ENCODE measurements at regions not wholly inside any gene's neighbourhood (a gene's known extent, or its start where the extent isn't known, plus 50 kb on each side); places are given as distances from the start of the nearest gene placed in this dataset.

GRCh38 chr7:13159467-13160184 lies 472.2 kb downstream of the ARL4A start:
- no peak for DNase-seq

GRCh38 chr7:13161125-13161524 lies 473.7 kb downstream of the ARL4A start:
- DNase-seq: no peak

- no peak for DNase-seq
These were observed 478.4 kb downstream of the ARL4A start for GRCh38 chr7:13165854-13166253.

GRCh38 chr7:13166801-13167200 lies 479.4 kb downstream of the ARL4A start:
- no peak for DNase-seq

DNA sequence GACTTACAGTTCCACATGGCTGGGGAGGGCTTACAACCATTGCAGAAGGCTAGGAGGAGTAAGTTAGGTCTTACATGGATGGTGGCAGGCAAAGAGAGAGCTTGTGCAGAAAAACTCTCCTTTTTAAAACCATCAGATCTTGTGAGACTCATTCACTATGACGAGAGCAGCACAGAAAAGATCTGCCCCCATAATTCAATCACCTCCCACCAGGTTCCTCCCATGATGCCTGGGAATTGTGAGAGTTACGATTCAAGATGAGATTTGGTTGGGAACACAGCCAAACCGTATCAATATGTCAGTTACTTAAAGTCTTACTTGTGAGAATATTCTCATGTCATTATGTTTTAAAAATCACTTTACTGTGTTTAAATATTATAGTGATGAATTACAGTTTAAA lies 481.9 kb downstream of the ARL4A start:
- DNase-seq: no peak

DNA sequence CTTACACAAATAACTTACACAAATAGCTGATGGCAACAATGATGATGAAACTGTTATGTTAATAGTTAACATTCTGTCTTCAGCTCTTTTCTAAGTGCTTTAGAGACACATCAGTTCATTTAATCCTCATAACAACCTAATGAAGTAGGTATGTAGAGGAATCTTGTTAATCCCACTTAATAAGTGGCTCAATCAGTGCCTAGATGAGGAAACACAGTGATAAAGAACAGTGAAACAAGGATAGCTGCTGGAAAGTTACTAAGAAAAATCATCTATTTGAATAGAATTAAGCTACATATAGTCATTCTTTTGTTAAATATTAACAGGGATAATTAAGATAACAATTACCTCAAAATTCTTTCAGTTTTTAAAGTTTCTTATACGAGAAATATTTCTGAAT lies 487.6 kb downstream of the ARL4A start:
- DNase-seq: no peak

- DNase-seq: no peak
These were observed 491.7 kb downstream of the ARL4A start for GRCh38 chr7:13179011-13179582.

- DNase-seq: no peak
These were observed 492.5 kb downstream of the ARL4A start for GRCh38 chr7:13179775-13180523.

DNA sequence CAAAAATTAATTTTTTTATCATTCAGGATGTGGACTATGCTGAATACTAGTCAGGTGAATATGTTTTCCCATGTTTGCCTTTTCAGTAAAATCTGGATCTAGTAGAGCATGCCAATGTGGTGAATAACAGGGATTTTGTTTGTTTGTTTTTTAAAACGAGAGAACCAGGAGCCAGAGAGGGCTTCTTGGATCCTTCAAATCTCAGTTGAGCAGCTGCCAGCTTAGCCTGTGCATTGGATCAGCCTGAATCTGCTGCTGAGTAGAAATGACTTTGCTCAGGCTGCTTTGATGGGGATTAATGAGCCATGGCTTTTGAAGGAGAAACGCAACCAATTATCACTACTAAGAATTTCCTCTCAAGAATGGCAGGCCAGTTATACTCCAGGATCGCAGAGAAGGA lies 493.8 kb downstream of the ARL4A start:
- DNase-seq: no peak

- DNase-seq: no peak
These were observed 497.7 kb downstream of the ARL4A start for GRCh38 chr7:13185139-13185538.

DNA sequence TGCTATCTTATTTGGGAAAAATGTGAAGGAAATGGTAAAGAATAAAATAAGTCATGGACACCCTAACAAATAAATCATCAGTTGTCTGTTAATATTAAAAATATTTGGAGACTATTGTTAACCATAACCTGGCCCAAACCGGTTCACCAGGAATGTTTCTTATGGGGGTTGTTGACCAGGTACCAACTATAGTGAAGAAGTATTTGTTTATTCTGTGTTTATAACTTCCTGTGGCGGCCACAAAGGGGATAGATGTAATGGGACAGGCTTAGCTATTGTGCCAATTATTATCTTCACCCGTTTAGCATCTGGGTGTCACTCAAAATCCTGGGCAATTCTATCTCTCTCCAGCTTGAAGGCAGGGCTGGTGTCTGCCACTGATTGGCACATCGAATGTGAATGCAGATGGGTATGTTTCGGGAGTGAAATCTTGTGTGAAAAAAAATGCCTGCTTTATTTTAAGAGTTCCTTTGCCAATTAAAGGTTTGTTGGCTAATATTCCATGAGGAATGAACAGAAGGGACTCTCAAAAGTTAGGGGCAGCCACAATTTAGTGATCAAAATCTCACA lies 500.9 kb downstream of the ARL4A start:
- no peak for DNase-seq

DNA sequence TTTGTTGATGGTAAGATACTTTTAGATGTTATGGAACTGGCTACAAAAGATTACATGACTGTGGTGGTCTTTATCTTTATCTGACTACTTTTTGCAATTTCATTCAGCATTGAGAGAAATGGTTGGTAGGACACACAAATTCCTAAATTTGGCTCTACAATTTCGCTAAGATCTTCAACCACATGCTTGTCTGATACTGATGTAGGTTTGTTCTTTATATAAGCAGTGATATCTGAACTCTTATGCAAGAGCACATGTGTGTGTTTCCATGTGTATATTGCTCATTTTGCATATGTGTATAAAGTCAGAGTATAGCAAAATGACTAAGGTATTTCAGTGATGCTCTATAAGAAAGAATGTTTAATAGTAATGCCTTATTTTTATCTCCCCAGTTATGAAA lies 501.5 kb downstream of the ARL4A start:
- DNase-seq: no peak

- DNase-seq: no peak
These were observed 502.2 kb downstream of the ARL4A start for GRCh38 chr7:13189668-13190067.

- DNase-seq: no peak
These were observed 510.1 kb downstream of the ARL4A start for GRCh38 chr7:13197501-13197900.

- no peak for DNase-seq
These were observed 510.6 kb downstream of the ARL4A start for GRCh38 chr7:13198036-13198435.

GRCh38 chr7:13198727-13199126 lies 511.3 kb downstream of the ARL4A start:
- DNase-seq: no peak

- DNase-seq: no peak
These were observed 514.2 kb downstream of the ARL4A start for GRCh38 chr7:13201628-13202027.

GRCh38 chr7:13217768-13218167 lies 530.3 kb downstream of the ARL4A start:
- DNase-seq: no peak

DNA sequence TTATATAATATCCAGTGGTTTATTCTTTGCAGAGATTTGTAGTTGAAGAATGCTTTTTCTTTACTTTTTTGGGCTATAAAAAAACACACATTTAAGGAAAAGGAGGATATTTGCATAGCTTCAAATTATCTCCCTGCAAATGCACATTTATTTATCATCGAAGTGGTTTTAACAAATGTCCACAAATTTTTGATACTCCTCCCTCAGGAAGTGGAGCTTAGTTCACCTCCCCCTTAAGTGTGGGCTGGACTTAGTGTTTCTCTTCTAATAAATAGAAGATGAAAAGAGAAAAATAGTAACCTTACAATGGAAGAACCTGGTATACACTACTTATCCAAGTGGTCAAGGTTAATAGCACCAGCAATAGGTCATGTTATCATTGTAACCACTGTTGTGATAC lies 537.6 kb downstream of the ARL4A start:
- DNase-seq: no peak

DNA sequence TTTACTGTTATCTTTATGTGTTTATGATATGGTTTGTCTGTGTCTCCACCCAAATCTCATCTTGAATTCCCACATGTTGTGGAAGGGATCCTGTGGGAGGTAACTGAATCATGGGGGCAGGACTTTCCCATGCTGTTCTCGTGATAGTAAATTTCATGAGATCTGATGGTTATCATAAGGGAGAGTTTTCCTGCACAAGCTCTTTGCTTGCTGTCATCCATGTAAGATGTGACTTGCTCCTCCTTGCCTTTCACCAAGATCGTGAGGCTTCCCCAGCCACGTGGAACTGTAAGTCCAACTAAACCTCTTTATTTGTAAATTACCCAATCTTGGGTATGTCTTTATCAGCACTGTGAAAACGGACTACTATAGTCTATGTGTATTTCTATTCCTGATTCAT lies 539.0 kb downstream of the ARL4A start:
- DNase-seq: no peak

DNA sequence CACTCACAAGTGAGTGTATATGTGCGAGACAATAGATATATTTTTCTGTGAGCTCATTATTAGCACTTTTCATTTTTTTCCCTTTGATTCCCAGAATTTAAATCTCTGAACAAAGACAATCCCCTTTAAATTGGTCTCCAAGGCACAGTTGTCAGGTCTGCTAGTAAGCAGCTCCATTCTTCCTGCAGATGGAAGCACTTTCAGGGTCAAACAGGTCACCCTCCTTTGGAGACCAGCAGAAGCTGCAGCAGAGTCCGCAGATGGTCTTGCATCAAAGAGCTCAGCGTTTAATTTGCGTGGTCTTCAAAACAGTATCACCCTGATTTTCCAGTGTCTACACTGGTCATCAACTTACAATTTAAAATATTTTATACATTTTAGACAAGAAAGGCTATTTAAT lies 543.8 kb downstream of the ARL4A start:
- DNase-seq: no peak

DNA sequence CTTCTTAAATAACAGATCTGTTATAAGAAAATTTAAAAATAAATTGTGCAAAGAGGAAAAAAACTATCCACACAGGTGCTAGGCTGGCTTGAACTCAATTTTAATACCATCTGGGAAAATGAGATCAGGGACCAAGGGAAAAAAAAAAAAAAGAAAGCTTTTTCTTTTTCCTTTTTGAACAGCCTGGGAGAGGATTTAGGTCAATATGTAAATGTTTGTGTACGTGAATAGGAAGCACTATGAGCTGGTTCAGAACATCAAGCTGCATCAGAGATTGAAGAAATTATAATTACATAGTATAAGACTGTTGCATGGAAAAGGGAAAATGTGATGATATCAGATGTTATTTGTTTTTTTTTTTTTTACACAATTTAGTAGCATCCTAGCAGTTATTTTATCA lies 548.0 kb downstream of the ARL4A start:
- DNase-seq: no peak

DNA sequence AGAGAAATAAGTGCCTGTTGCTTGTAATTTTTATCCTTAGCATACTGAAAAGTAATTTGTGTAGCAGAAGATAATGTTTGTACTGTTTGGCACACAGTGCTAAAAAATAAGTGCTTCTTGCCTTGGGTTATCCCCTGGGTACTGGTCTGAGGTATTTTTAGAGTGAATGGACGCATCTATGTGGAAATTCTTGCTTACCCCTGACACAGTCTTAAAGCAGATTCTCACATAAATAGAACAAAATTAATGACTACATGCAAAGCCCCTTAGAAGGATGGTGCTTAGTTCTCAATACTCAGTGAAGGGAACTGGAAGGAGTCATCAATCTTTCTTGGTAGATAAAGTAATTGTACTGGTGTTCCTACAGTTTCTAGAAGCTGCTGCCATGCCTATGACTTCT lies 548.6 kb downstream of the ARL4A start:
- no peak for DNase-seq

DNA sequence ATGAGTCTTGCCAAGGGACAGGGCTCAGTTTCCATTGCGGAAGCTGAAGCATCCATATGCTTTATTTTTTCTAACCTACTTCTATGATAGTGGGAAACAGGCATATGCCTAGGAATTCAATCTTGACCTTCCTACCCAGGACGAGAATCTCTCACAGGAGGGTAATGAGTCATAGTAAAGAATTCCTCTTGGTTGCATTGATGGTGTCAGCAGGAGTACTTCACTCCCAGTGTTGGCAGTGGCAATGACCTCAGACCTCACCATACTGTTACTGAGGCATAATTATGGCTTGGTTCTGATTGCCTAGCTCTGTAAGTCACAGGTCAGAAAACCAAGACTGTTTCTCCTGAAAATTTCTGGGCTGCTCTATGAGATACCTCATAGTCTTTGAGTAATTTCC lies 552.9 kb downstream of the ARL4A start:
- DNase-seq: no peak

All from activated CD4-positive, alpha-beta T cell treated with anti-CD3 and anti-CD28 coated beads, Interleukin-10, Interleukin-2, amounts not matched to agents 100 ng/mL and 50 ng/mL, durations not matched to agents 16 hours and 8 hours (primary cell).